ENCODE measurements at regions not wholly inside any gene's neighbourhood (a gene's known extent, or its start where the extent isn't known, plus 50 kb on each side); places are given as distances from the start of the nearest gene placed in this dataset.
"Not testable (repeated sequence)": the region's sequence is repeated elsewhere in the genome, so short reads cannot be mapped to it uniquely, and the experiment has no call there.

DNA sequence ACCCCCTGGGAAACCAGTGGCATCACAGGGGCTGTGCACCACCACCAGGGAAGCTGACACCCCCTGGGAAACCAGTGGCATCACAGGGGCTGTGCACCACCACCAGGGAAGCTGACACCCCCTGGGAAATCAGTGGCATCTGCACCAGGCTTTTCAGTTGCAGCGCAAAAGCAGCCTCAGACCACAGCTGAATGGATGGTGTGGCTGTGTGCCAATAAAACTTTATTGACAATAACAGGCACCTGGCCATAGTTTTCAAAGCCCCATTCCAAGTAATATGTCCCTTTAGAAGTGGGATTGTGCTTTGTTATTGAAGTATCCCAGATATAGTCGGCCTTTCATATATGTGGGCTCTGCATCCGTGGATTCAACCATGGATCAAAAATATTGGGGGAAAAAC is 146.3 kb upstream of the HDAC4 start:
- TF ChIP-seq, protein P1, sequence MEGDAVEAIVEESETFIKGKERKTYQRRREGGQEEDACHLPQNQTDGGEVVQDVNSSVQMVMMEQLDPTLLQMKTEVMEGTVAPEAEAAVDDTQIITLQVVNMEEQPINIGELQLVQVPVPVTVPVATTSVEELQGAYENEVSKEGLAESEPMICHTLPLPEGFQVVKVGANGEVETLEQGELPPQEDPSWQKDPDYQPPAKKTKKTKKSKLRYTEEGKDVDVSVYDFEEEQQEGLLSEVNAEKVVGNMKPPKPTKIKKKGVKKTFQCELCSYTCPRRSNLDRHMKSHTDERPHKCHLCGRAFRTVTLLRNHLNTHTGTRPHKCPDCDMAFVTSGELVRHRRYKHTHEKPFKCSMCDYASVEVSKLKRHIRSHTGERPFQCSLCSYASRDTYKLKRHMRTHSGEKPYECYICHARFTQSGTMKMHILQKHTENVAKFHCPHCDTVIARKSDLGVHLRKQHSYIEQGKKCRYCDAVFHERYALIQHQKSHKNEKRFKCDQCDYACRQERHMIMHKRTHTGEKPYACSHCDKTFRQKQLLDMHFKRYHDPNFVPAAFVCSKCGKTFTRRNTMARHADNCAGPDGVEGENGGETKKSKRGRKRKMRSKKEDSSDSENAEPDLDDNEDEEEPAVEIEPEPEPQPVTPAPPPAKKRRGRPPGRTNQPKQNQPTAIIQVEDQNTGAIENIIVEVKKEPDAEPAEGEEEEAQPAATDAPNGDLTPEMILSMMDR (IDR thresholded peaks at IDR 0.05; ENCODE audit: low read depth, low read length, missing input control) = not testable (repeated sequence)
- TF ChIP-seq TAF1 (conservative IDR thresholded peaks at IDR 0.05) = not testable (repeated sequence)

All from liver (tissue), 3 donors.